Endothelial cell (in vitro differentiated cells): ENCODE measurements at regions not wholly inside any gene's neighbourhood (a gene's known extent, or its start where the extent isn't known, plus 50 kb on each side); places are given as distances from the start of the nearest gene placed in this dataset.

Source experiments
- DNase-seq: peaks from one replicate; pipeline ENCODE4 v3.0.0; 2021; ENCODE audit warnings: low spot score
- H3K27ac Mint-ChIP-seq: one replicate; pipeline ENCODE4 v1.8.0; 2021; ENCODE audit warnings: mixed read lengths, inconsistent platforms; ENCODE audit not compliant: unreplicated experiment
- H3K27me3 Mint-ChIP-seq: one replicate; pipeline ENCODE4 v1.8.0; 2021; ENCODE audit warnings: mild to moderate bottlenecking, moderate library complexity, mixed read lengths, inconsistent platforms; ENCODE audit not compliant: unreplicated experiment
- H3K36me3 Mint-ChIP-seq: one replicate; pipeline ENCODE4 v1.8.0; 2021; ENCODE audit warnings: mild to moderate bottlenecking, low read depth, mixed read lengths, inconsistent platforms; ENCODE audit not compliant: unreplicated experiment
- H3K4me1 Mint-ChIP-seq: one replicate; pipeline ENCODE4 v1.8.0; 2021; ENCODE audit warnings: mild to moderate bottlenecking, mixed read lengths, inconsistent platforms; ENCODE audit not compliant: unreplicated experiment
- H3K4me3 Mint-ChIP-seq: one replicate; pipeline ENCODE4 v1.8.0; 2021; ENCODE audit warnings: mild to moderate bottlenecking, mixed read lengths, inconsistent platforms; ENCODE audit not compliant: unreplicated experiment
- H3K9me3 Mint-ChIP-seq: one replicate; pipeline ENCODE4 v1.8.0; 2021; ENCODE audit warnings: mixed read lengths, inconsistent platforms; ENCODE audit not compliant: unreplicated experiment
- TF ChIP-seq, protein P1 (sequence below): fragments of 200-600 bp; sonication (generic); IDR thresholded peaks from one replicate; pipeline ENCODE4 v1.5.0; 2021; ENCODE audit warnings: antibody characterized with exemption; ENCODE audit not compliant: unreplicated experiment

DNA sequence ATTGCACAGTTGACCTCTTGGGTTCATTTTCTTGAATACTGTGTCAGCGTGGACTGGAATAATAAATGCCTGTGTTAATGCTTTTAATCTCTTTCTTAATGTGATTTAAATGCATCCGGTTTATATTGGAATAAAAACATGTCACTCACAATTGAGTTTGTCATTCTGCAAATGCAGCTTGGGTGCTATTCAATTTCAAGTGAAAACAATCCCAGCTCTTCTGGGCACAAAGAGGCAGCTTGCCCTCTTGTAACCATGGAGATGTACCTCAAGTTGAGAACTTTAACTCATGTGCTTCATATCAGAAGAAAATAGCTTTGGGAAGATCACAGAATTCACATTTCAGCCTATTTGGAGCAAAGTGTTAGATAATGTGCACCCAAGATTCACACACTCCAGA is 355.7 kb upstream of the GNPDA2 start:
- H3K27me3 Mint-ChIP-seq = no peaks in the 10 kb centered on the region
- H3K4me3 Mint-ChIP-seq = no peak overlapping the region
- no peaks in the 10 kb centered on the region for H3K4me1 Mint-ChIP-seq
- H3K27ac Mint-ChIP-seq = no peak overlapping the region
- H3K9me3 Mint-ChIP-seq = peaks cover 17% of the 10 kb centered on the region
- DNase-seq = no peak
- H3K36me3 Mint-ChIP-seq = no peaks in the 10 kb centered on the region
- TF ChIP-seq, protein P1, sequence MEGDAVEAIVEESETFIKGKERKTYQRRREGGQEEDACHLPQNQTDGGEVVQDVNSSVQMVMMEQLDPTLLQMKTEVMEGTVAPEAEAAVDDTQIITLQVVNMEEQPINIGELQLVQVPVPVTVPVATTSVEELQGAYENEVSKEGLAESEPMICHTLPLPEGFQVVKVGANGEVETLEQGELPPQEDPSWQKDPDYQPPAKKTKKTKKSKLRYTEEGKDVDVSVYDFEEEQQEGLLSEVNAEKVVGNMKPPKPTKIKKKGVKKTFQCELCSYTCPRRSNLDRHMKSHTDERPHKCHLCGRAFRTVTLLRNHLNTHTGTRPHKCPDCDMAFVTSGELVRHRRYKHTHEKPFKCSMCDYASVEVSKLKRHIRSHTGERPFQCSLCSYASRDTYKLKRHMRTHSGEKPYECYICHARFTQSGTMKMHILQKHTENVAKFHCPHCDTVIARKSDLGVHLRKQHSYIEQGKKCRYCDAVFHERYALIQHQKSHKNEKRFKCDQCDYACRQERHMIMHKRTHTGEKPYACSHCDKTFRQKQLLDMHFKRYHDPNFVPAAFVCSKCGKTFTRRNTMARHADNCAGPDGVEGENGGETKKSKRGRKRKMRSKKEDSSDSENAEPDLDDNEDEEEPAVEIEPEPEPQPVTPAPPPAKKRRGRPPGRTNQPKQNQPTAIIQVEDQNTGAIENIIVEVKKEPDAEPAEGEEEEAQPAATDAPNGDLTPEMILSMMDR = no peak

DNA sequence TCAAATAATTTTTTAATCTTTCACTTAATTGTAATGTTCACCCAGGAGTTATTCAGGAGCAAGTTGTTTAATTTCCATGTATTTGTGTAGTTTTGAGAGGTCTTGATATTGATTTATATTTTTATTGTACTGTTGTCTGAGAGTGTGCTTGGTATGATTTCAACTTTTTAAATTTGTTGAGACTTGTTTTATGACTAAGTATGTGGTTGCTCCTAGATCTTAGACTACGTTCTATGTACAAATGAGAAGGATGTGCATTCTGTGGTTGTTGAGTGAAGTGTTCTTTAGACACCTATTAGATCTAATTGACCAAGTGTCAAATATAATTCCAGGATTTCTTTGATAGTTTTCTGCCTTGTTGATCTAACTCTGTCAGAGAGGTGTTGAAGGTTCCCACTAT is 353.3 kb upstream of the GNPDA2 start:
- H3K36me3 Mint-ChIP-seq = no peaks in the 10 kb centered on the region
- peaks cover 14% of the 10 kb centered on the region for H3K9me3 Mint-ChIP-seq
- H3K4me3 Mint-ChIP-seq = no peak overlapping the region
- H3K27me3 Mint-ChIP-seq = no peaks in the 10 kb centered on the region
- DNase-seq = no peak
- H3K27ac Mint-ChIP-seq = no peak overlapping the region
- no peaks in the 10 kb centered on the region for H3K4me1 Mint-ChIP-seq
- TF ChIP-seq, protein P1 = no peak

DNA sequence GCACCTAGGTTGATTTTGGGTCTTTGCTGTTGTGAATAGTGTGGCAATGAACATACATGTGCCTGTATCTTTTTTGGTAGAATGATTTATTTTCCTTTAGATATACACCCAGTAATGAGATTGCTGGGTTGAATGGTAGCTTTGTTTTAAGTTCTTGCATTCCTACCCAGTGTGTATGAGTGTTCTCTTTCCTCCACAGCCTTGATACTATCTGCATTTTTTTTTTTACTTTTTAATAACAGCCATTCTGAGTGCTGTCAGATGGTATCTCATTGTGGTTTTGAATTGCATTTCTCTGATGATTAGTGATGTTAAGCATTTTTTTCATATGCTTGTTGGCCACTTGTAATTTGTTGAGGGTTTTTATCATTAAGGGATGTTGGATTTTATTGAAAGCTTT is 351.8 kb upstream of the GNPDA2 start:
- TF ChIP-seq, protein P1 = no peak
- H3K27ac Mint-ChIP-seq = no peak overlapping the region
- H3K9me3 Mint-ChIP-seq = peaks cover 9% of the 10 kb centered on the region
- H3K4me1 Mint-ChIP-seq = no peaks in the 10 kb centered on the region
- DNase-seq = no peak
- H3K4me3 Mint-ChIP-seq = no peak overlapping the region
- no peaks in the 10 kb centered on the region for H3K36me3 Mint-ChIP-seq
- H3K27me3 Mint-ChIP-seq = no peaks in the 10 kb centered on the region

DNA sequence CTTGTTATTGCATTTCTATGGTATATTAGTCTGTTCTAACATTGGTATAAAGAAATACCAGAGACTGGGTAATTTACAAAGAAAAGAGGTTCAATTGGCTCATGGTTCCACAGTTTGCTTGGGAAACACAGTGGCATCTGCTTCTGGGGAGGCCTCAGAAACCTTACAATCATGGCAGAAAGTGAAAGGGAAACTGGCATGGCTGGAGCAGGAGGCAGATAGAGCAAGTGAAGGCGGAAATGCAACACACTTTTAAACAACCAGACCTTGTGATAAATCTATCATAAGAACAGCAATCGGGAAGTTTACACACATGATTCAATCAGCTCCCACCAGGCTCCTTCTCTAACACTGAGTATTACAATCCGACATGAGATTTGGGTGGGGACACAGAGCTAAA is 346.6 kb upstream of the GNPDA2 start:
- Mint-ChIP-seq H3K9me3 (peaks cover 8% of the 10 kb centered on the region), H3K36me3 (peaks cover 4% of the 10 kb centered on the region), H3K4me3 (no peak overlapping the region), H3K4me1 (no peaks in the 10 kb centered on the region), H3K27ac (no peak overlapping the region), H3K27me3 (peaks cover 2% of the 10 kb centered on the region)
- DNase-seq = no peak
- TF ChIP-seq, protein P1 = no peak

DNA sequence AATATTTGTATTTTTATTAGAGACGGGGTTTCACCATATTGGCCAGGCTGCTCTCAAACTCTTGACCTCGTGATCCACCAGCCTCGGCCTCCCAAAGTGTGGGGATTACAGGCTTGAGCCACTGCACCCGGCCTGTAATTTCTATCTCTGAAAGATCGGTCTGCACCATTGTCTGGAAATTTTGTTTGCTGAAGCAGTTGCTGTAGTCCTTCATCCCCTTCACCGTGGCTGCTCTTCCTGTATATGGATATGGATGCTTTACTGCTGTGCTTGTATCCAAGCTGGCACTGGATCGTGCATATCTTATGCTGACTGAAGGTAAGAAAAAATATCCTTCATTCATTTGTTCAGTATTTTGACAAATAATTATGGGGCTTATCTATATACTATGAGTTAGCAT is 338.4 kb upstream of the GNPDA2 start:
- DNase-seq = no peak
- Mint-ChIP-seq H3K27ac (no peak overlapping the region), H3K4me1 (no peaks in the 10 kb centered on the region), H3K36me3 (no peaks in the 10 kb centered on the region), H3K27me3 (peaks cover 2% of the 10 kb centered on the region), H3K4me3 (no peak overlapping the region), H3K9me3 (peaks cover 21% of the 10 kb centered on the region)
- TF ChIP-seq, protein P1 = no peak
